Sigmoid colon (tissue), 6 donors: ENCODE measurements at regions not wholly inside any gene's neighbourhood (a gene's known extent, or its start where the extent isn't known, plus 50 kb on each side); places are given as distances from the start of the nearest gene placed in this dataset.

Source experiments
- DNase-seq: peaks from one replicate; pipeline ENCODE4 v3.0.0-alpha.2; 2019
- H3K27ac ChIP-seq, 4 donors: fragments of 200-600 bp; sonication (generic); one replicate each; pipeline ENCODE4 v1.5.1; 2016 to 2019; ENCODE audit warnings: mild to moderate bottlenecking in 1 of 4
- H3K27me3 ChIP-seq, 3 donors: fragments of 200-600 bp; sonication (generic); one replicate each; pipeline ENCODE4 v1.5.1; 2019; ENCODE audit warnings: mild to moderate bottlenecking in 1 of 3
- H3K36me3 ChIP-seq, 4 donors: fragments of 200-600 bp; sonication (generic); one replicate each; pipeline ENCODE4 v1.5.1; 2016 to 2019
- H3K4me1 ChIP-seq, 4 donors: fragments of 200-600 bp; sonication (generic); one replicate each; pipeline ENCODE4 v1.5.1; 2017 to 2019
- H3K4me3 ChIP-seq, 4 donors: fragments of 200-600 bp; sonication (generic); one replicate each; pipeline ENCODE4 v1.5.1; 2017 to 2019; ENCODE audit warnings: mild to moderate bottlenecking in 2 of 4, moderate library complexity in 1 of 4
- H3K9me3 ChIP-seq, 4 donors: fragments of 200-600 bp in 3 of 4; sonication (generic) in 3 of 4; one replicate each; pipeline versions ENCODE4 v1.5.1 to v1.6.1; 2013 to 2019
- CTCF ChIP-seq, 4 experiments: fragments of 450-650 bp in 3 of 4; fragments of 200-600 bp in 1 of 4; IDR thresholded peaks; one replicate each; pipeline ENCODE4 v1.5.1; 2016 to 2019; ENCODE audit warnings: antibody characterized with exemption in 4 of 4, mild to moderate bottlenecking in 3 of 4, moderate library complexity in 2 of 4
- EP300 ChIP-seq, 4 donors: sonication (generic); formaldehyde crosslinking; IDR thresholded peaks; one replicate each; pipeline ENCODE4 v1.6.1; 2017; ENCODE audit warnings: antibody characterized with exemption in 4 of 4
- POLR2A ChIP-seq, 2 donors: fragments of 450-650 bp; IDR thresholded peaks; one replicate each; pipeline ENCODE4 v1.6.1; 2016; ENCODE audit warnings: antibody characterized with exemption in 2 of 2, mild to moderate bottlenecking in 2 of 2, moderate library complexity in 2 of 2
- POLR2AphosphoS5 ChIP-seq, 4 donors: sonication (generic); formaldehyde crosslinking; IDR thresholded peaks; one replicate each; pipeline ENCODE4 v1.6.1; 2017; ENCODE audit warnings: antibody characterized with exemption in 4 of 4
- WGBS, 2 donors: extraction: QIAGEN DNeasy Blood & Tissue Kit; methylation state at CpG; one replicate each; pipeline ENCODE4 v1.1.7; 2013; 5-methylcytosine and 5-hydroxymethylcytosine counted together
- intact Hi-C: fragments of 100-400 bp; cut with DNase I; formaldehyde crosslinking; loops from one replicate; pipeline ENCODE4 v1.15.1; 2023
- donor health status: healthy with polysubstance abuse.
- donor health status: healthy.

DNA sequence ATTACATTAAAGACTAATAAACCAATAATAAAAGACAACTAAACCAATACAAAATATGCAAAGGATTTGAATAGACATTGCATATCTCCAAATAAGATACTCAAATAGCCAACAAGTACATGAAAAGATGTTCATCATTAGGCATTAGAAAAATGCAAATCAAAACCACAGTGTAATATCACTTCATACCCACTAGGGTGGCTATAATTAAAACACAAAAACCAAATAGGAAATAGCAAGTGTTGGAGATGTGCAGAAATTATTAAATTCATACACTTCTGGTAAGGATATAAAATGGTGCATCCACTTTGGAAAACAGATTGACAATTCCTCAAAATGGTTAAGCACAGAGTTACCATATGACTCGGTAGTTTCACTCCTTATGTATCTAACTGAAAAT, 860.8 kb upstream of the DIAPH2 start:
- WGBS, 2 donors: 92 to 100% methylated on average over 1 of the region's 1 CpG
- Histone ChIP-seq H3K27me3 (no peaks in the 10 kb centered on the region), H3K4me1 (no peaks in the 10 kb centered on the region), H3K36me3 (no peaks in the 10 kb centered on the region), H3K27ac (no peak overlapping the region), H3K4me3 (no peak overlapping the region), H3K9me3 (no peaks in the 10 kb centered on the region)
- intact Hi-C loops: no loop called here
- no peak for DNase-seq
- TF ChIP-seq POLR2A (IDR thresholded peaks at IDR 0.05) (no peak), CTCF (IDR thresholded peaks at IDR 0.05) (no peak)

DNA sequence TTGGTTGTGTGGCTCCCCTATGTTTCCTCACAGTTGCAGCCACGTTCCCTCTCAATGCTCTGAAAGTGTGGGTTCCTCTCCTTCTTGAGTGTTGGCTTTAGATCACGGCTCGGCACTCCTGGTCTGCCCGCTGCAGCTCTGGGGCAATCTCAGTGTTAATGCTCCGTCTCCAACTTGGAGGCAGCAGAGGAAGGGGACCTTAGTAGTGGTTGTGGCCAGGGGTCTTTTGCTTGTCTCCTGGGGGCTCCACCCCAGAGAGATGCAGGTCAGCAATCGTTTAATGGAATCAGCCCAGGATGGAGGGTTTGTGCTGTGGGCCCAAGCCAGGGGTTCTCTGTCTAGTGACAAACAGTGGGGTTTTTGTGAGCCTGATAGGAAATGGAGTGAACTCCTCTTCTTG, 849.4 kb upstream of the DIAPH2 start:
- DNase-seq: no peak
- Histone ChIP-seq H3K4me3 (no peak overlapping the region), H3K9me3 (no peaks in the 10 kb centered on the region), H3K27ac (no peak overlapping the region), H3K27me3 (no peaks in the 10 kb centered on the region), H3K36me3 (no peaks in the 10 kb centered on the region), H3K4me1 (no peaks in the 10 kb centered on the region)
- TF ChIP-seq POLR2AphosphoS5 (IDR thresholded peaks at IDR 0.05): no peak
- TF ChIP-seq EP300 (IDR thresholded peaks at IDR 0.05): no peak
- no peak for TF ChIP-seq CTCF (IDR thresholded peaks at IDR 0.05)
- TF ChIP-seq POLR2A (IDR thresholded peaks at IDR 0.05): no peak
- intact Hi-C loops: no loop called here
- WGBS, 2 donors: 92 to 93% methylated on average over 6 of the region's 6 CpGs

GRCh38 chrX:95836517-95836916, 848.1 kb upstream of the DIAPH2 start:
- H3K4me1 ChIP-seq: no peaks in the 10 kb centered on the region
- no peak for DNase-seq
- no peak overlapping the region for H3K27ac ChIP-seq
- H3K4me3 ChIP-seq: no peak overlapping the region
- intact Hi-C loops: no loop called here
- H3K9me3 ChIP-seq: no peaks in the 10 kb centered on the region
- H3K36me3 ChIP-seq: no peaks in the 10 kb centered on the region
- TF ChIP-seq POLR2AphosphoS5 (IDR thresholded peaks at IDR 0.05): no peak
- no peak for TF ChIP-seq CTCF (IDR thresholded peaks at IDR 0.05)
- TF ChIP-seq POLR2A (IDR thresholded peaks at IDR 0.05): no peak
- TF ChIP-seq EP300 (IDR thresholded peaks at IDR 0.05): no peak
- H3K27me3 ChIP-seq: no peaks in the 10 kb centered on the region
- 83 to 96% methylated on average over 1 of the region's 1 CpG for WGBS, 2 donors

DNA sequence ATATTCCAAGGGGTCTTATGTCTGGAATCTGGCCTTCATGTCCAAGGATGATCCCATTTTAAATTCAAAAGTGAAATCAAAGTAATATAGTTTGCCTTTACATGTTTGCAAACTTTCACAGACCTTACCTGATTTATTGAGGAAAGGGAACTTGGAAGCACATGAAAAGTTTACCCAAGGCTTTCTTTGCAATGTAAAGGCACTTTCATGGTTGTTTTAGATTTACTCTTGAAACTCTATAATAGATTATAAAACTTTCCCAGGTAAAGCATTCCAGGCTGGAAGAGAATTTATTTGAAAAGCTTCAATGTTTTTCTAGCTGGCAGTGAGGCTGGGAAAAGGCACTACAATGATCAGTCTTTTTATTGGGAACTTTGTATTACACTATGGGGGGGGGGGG, 842.8 kb upstream of the DIAPH2 start:
- H3K27ac ChIP-seq: no peak overlapping the region
- H3K4me3 ChIP-seq: no peak overlapping the region
- no peaks in the 10 kb centered on the region for H3K9me3 ChIP-seq
- no peaks in the 10 kb centered on the region for H3K27me3 ChIP-seq
- intact Hi-C loops: no loop called here
- TF ChIP-seq EP300 (IDR thresholded peaks at IDR 0.05) (no peak), POLR2AphosphoS5 (IDR thresholded peaks at IDR 0.05) (no peak), CTCF (IDR thresholded peaks at IDR 0.05) (no peak), POLR2A (IDR thresholded peaks at IDR 0.05) (no peak)
- DNase-seq: no peak
- no peaks in the 10 kb centered on the region for H3K36me3 ChIP-seq
- no peaks in the 10 kb centered on the region for H3K4me1 ChIP-seq

GRCh38 chrX:95860127-95860526, 824.5 kb upstream of the DIAPH2 start:
- intact Hi-C loops: no loop called here
- TF ChIP-seq EP300 (IDR thresholded peaks at IDR 0.05) (no peak), POLR2AphosphoS5 (IDR thresholded peaks at IDR 0.05) (no peak), POLR2A (IDR thresholded peaks at IDR 0.05) (no peak), CTCF (IDR thresholded peaks at IDR 0.05) (no peak)
- H3K4me1 ChIP-seq: no peaks in the 10 kb centered on the region
- H3K27me3 ChIP-seq: no peaks in the 10 kb centered on the region
- 70 to 75% methylated on average over 1 of the region's 1 CpG for WGBS, 2 donors
- H3K9me3 ChIP-seq: no peaks in the 10 kb centered on the region
- H3K36me3 ChIP-seq: no peaks in the 10 kb centered on the region
- DNase-seq: no peak
- H3K4me3 ChIP-seq: no peak overlapping the region
- H3K27ac ChIP-seq: no peak overlapping the region
